PC-9 (cell line): ENCODE measurements at regions not wholly inside any gene's neighbourhood (a gene's known extent, or its start where the extent isn't known, plus 50 kb on each side); places are given as distances from the start of the nearest gene placed in this dataset.

Source experiments
- EZH2 ChIP-seq: fragments of 200-600 bp; sonication (generic); IDR thresholded peaks from 2 replicates; pipeline ENCODE4 v1.8.0; 2017; ENCODE audit warnings: antibody characterized with exemption, low read depth
- TF ChIP-seq, protein P1 (sequence below): fragments of 200-600 bp; sonication (generic); conservative IDR thresholded peaks from 2 replicates; pipeline ENCODE4 v1.6.1; 2017; ENCODE audit warnings: mixed run types, antibody characterized with exemption, mild to moderate bottlenecking, moderate library complexity

DNA sequence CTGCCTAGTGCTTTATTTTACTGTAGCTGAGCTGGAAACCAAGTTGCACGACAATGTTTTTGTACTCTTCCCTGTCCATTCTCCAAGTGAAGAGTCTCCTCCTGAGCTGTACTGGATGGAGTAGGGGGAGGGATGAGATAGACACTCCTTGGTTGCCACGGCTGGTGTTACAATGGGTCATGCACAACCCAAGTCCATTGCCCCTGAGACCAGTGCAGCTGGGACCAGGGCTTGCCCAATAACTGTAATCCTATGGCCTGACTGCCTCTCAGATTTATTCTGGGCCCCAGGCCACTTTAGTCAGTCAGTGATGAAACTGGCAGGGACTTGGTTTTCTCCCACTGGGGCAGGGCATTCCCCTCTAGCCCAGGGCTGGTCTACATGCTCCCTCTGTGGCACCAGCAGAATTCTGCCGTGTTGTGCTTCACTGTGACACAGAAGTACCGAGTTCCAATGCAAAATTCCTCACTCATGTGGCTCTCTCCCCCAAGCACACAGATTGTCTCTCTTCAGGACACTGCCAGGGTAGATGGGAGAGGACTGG, 203.3 kb upstream of the PCDH18 start:
- no peak for TF ChIP-seq EZH2
- TF ChIP-seq, protein P1, sequence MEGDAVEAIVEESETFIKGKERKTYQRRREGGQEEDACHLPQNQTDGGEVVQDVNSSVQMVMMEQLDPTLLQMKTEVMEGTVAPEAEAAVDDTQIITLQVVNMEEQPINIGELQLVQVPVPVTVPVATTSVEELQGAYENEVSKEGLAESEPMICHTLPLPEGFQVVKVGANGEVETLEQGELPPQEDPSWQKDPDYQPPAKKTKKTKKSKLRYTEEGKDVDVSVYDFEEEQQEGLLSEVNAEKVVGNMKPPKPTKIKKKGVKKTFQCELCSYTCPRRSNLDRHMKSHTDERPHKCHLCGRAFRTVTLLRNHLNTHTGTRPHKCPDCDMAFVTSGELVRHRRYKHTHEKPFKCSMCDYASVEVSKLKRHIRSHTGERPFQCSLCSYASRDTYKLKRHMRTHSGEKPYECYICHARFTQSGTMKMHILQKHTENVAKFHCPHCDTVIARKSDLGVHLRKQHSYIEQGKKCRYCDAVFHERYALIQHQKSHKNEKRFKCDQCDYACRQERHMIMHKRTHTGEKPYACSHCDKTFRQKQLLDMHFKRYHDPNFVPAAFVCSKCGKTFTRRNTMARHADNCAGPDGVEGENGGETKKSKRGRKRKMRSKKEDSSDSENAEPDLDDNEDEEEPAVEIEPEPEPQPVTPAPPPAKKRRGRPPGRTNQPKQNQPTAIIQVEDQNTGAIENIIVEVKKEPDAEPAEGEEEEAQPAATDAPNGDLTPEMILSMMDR = no peak
